22Rv1 (cell line): ENCODE measurements at regions not wholly inside any gene's neighbourhood (a gene's known extent, or its start where the extent isn't known, plus 50 kb on each side); places are given as distances from the start of the nearest gene placed in this dataset.

Experiments
- CTCF ChIP-seq: fragments of 450-650 bp; IDR thresholded peaks from 2 replicates; pipeline ENCODE4 v1.5.1; 2017; ENCODE audit warnings: mild to moderate bottlenecking
- ZFX ChIP-seq: fragments of 450-650 bp; IDR thresholded peaks from 2 replicates; pipeline ENCODE4 v1.6.1; 2017; ENCODE audit warnings: antibody characterized with exemption, borderline replicate concordance

DNA sequence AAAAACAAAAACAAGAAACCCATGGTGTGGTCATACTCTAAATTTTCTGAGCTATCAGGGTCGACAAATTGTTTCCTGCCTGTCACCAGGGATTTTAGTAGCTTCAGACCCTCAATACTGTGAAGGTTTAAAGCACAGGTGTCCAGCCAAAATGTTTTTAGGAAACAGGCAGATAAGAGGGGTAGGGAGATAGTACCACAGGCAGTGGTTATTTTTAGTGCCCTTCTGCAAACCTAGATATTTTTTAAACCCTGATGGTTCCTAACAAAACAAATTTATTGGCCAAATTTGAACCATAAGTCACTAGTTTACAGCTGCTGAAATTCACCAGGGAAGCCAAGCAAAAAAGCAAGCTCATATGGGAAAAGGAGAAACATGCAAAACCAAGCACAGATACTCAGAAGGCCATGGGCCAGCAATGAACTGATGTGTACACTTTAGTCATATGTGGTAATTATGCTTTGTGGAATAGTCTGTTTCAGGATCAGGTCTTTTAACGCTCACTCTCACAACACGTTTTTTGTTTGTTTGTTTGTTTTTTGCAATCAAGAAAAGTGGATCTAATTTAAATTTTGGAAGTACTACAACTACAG is 156.8 kb upstream of the STK17B start:
- TF ChIP-seq CTCF (no peak), ZFX (no peak)
